SH-SY5Y (cell line): ENCODE measurements at regions not wholly inside any gene's neighbourhood (a gene's known extent, or its start where the extent isn't known, plus 50 kb on each side); places are given as distances from the start of the nearest gene placed in this dataset.
A peak's percentile ranks its signal among the peaks of the same experiment; 100 is the strongest.

Source experiments
- GATA2 ChIP-seq: IDR thresholded peaks from 2 replicates; pipeline ENCODE4 v1.6.1; 2011; ENCODE audit warnings: mild to moderate bottlenecking, low read depth, low read length
- GATA3 ChIP-seq: IDR thresholded peaks from 2 replicates; pipeline ENCODE4 v1.6.1; 2011; ENCODE audit warnings: low read depth, mild to moderate bottlenecking, low read length, moderate library complexity

- TF ChIP-seq GATA3 (no peak), GATA2 (peak; percentile 54; the same call in 1 of the 2 replicates)
Observed at GRCh38 chr1:58968360-58968952, 184.6 kb upstream of the JUN start.
